ENCODE measurements at regions not wholly inside any gene's neighbourhood (a gene's known extent, or its start where the extent isn't known, plus 50 kb on each side); places are given as distances from the start of the nearest gene placed in this dataset.

- Histone ChIP-seq H3K27ac (ENCODE audit: low read depth, low read length) (no peak overlapping the region), H3F3A (ENCODE audit: control insufficient read depth, insufficient read depth) (no peaks in the 10 kb centered on the region), H3K9me2 (replicated peaks; ENCODE audit: control insufficient read depth, low read length) (no peaks in the 10 kb centered on the region), H3K79me2 (ENCODE audit: control insufficient read depth, low read length) (no peaks in the 10 kb centered on the region), H3K4me3 (ENCODE audit: low read length) (no peak overlapping the region), H3K36me3 (ENCODE audit: control insufficient read depth, low read length) (no peaks in the 10 kb centered on the region), H4K20me1 (ENCODE audit: control insufficient read depth, insufficient read depth, low read depth, low read length) (no peaks in the 10 kb centered on the region), H3K9me3 (ENCODE audit: control insufficient read depth, insufficient read depth, low read length) (no peaks in the 10 kb centered on the region), H3K27me3 (ENCODE audit: control insufficient read depth, low read length) (no peaks in the 10 kb centered on the region), H3K4me2 (ENCODE audit: low read length) (no peak overlapping the region), H3K4me1 (ENCODE audit: control insufficient read depth, low read length) (no peaks in the 10 kb centered on the region)
- TF ChIP-seq EZH2phosphoT487 (IDR thresholded peaks at IDR 0.05; ENCODE audit: borderline replicate concordance, low read length): no peak
- TF ChIP-seq CTCF (IDR thresholded peaks at IDR 0.05; ENCODE audit: low read depth, low read length, poor library complexity, severe bottlenecking): no peak
These were observed 157.5 kb downstream of the CD8B2 start for GRCh38 chr2:106644623-106645022.

DNA sequence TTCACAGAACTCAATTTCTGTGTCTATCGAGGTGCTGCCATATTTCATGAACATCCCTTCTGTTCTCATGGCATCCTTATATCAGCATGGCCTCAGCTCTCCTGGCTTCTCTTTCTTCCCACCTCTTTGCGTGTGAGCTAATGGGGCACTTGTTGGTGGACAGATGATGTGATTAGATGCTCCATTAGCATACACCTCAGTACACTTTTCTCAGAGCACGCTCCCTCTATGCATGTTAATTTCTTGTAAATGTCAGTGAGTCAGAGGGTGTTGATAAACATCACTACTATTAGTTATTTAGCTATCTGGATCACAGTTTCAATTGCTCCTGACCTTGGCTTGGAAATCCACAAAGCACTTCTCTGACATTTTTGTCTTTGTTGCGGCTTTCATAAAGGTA lies 159.4 kb downstream of the CD8B2 start:
- Histone ChIP-seq H3K36me3 (ENCODE audit: control insufficient read depth, low read length) (no peaks in the 10 kb centered on the region), H3K4me2 (ENCODE audit: low read length) (no peak overlapping the region), H3K27ac (ENCODE audit: low read depth, low read length) (no peak overlapping the region), H3K27me3 (ENCODE audit: control insufficient read depth, low read length) (no peaks in the 10 kb centered on the region), H3K9me2 (replicated peaks; ENCODE audit: control insufficient read depth, low read length) (no peaks in the 10 kb centered on the region), H4K20me1 (ENCODE audit: control insufficient read depth, insufficient read depth, low read depth, low read length) (no peaks in the 10 kb centered on the region), H3K4me1 (ENCODE audit: control insufficient read depth, low read length) (no peaks in the 10 kb centered on the region), H3F3A (ENCODE audit: control insufficient read depth, insufficient read depth) (no peaks in the 10 kb centered on the region), H3K79me2 (ENCODE audit: control insufficient read depth, low read length) (no peaks in the 10 kb centered on the region), H3K9me3 (ENCODE audit: control insufficient read depth, insufficient read depth, low read length) (no peaks in the 10 kb centered on the region), H3K4me3 (ENCODE audit: low read length) (no peak overlapping the region)
- TF ChIP-seq CTCF (IDR thresholded peaks at IDR 0.05; ENCODE audit: low read depth, low read length, poor library complexity, severe bottlenecking) (no peak), EZH2phosphoT487 (IDR thresholded peaks at IDR 0.05; ENCODE audit: borderline replicate concordance, low read length) (no peak)

- H3K9me3 ChIP-seq (ENCODE audit: control insufficient read depth, insufficient read depth, low read length): no peaks in the 10 kb centered on the region
- TF ChIP-seq CTCF (IDR thresholded peaks at IDR 0.05; ENCODE audit: low read depth, low read length, poor library complexity, severe bottlenecking) (no peak), EZH2phosphoT487 (IDR thresholded peaks at IDR 0.05; ENCODE audit: borderline replicate concordance, low read length) (no peak)
- H3K4me1 ChIP-seq (ENCODE audit: control insufficient read depth, low read length): no peaks in the 10 kb centered on the region
- no peak overlapping the region for H3K27ac ChIP-seq (ENCODE audit: low read depth, low read length)
- H3K9me2 ChIP-seq (replicated peaks; ENCODE audit: control insufficient read depth, low read length): no peaks in the 10 kb centered on the region
- no peaks in the 10 kb centered on the region for H4K20me1 ChIP-seq (ENCODE audit: control insufficient read depth, insufficient read depth, low read depth, low read length)
- no peaks in the 10 kb centered on the region for H3K36me3 ChIP-seq (ENCODE audit: control insufficient read depth, low read length)
- no peaks in the 10 kb centered on the region for H3F3A ChIP-seq (ENCODE audit: control insufficient read depth, insufficient read depth)
- H3K4me2 ChIP-seq (ENCODE audit: low read length): no peak overlapping the region
- no peak overlapping the region for H3K4me3 ChIP-seq (ENCODE audit: low read length)
- no peaks in the 10 kb centered on the region for H3K27me3 ChIP-seq (ENCODE audit: control insufficient read depth, low read length)
- no peaks in the 10 kb centered on the region for H3K79me2 ChIP-seq (ENCODE audit: control insufficient read depth, low read length)
These were observed 162.1 kb downstream of the CD8B2 start for GRCh38 chr2:106649306-106649705.

DNA sequence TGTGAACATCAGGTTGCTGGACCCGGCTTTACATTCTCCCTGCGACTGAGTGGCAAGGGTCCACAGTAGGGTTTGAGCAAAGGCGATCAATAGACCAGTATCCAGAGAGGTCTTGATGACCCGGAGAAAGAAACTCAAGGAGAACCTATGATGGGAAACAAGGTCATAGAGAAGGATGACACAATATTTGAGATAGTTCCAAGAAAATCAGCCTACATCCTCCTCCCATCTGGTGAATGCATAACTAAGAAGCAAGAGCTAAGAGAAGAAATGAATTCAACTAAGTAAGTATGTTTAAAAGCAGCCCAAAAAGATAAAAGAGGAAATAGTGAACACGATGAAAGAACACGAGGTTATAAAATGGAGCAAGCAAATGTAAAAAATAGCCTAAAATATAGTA lies 166.3 kb downstream of the CD8B2 start:
- Histone ChIP-seq H3K4me2 (ENCODE audit: low read length) (no peak overlapping the region), H3K27me3 (ENCODE audit: control insufficient read depth, low read length) (no peaks in the 10 kb centered on the region), H4K20me1 (ENCODE audit: control insufficient read depth, insufficient read depth, low read depth, low read length) (no peaks in the 10 kb centered on the region), H3K4me3 (ENCODE audit: low read length) (no peak overlapping the region), H3K79me2 (ENCODE audit: control insufficient read depth, low read length) (no peaks in the 10 kb centered on the region), H3K9me2 (replicated peaks; ENCODE audit: control insufficient read depth, low read length) (no peaks in the 10 kb centered on the region), H3K36me3 (ENCODE audit: control insufficient read depth, low read length) (no peaks in the 10 kb centered on the region), H3K27ac (ENCODE audit: low read depth, low read length) (no peak overlapping the region), H3K4me1 (ENCODE audit: control insufficient read depth, low read length) (no peaks in the 10 kb centered on the region), H3K9me3 (ENCODE audit: control insufficient read depth, insufficient read depth, low read length) (no peaks in the 10 kb centered on the region), H3F3A (ENCODE audit: control insufficient read depth, insufficient read depth) (no peaks in the 10 kb centered on the region)
- TF ChIP-seq EZH2phosphoT487 (IDR thresholded peaks at IDR 0.05; ENCODE audit: borderline replicate concordance, low read length): no peak
- no peak for TF ChIP-seq CTCF (IDR thresholded peaks at IDR 0.05; ENCODE audit: low read depth, low read length, poor library complexity, severe bottlenecking)

All from DOHH2 (cell line).